ENCODE measurements at regions not wholly inside any gene's neighbourhood (a gene's known extent, or its start where the extent isn't known, plus 50 kb on each side); places are given as distances from the start of the nearest gene placed in this dataset.
"Not testable (repeated sequence)": the region's sequence is repeated elsewhere in the genome, so short reads cannot be mapped to it uniquely, and the experiment has no call there.

- no peak overlapping the region for H3K4me3 ChIP-seq
- H3K27ac ChIP-seq = no peak overlapping the region
These were observed 236.9 kb downstream of the SHOX start for GRCh38 chrX:867502-867901.

GRCh38 chrX:866441-866990 is 235.9 kb downstream of the SHOX start:
- Histone ChIP-seq H3K4me3 (no peak overlapping the region), H3K27ac (no peak overlapping the region)

- H3K4me3 ChIP-seq = no peak overlapping the region
- no peak overlapping the region for H3K27ac ChIP-seq
These were observed 234.8 kb downstream of the SHOX start for GRCh38 chrX:865422-865821.

GRCh38 chrX:861921-862320 is 231.3 kb downstream of the SHOX start:
- Histone ChIP-seq H3K27ac (no peak overlapping the region), H3K4me3 (no peak overlapping the region)

- no peak overlapping the region for H3K27ac ChIP-seq
- no peak overlapping the region for H3K4me3 ChIP-seq
These were observed 230.8 kb downstream of the SHOX start for GRCh38 chrX:861340-861890.

- no peak overlapping the region for H3K4me3 ChIP-seq
- no peak overlapping the region for H3K27ac ChIP-seq
These were observed 228.7 kb downstream of the SHOX start for GRCh38 chrX:859329-859728.

- Histone ChIP-seq H3K4me3 (no peak overlapping the region), H3K27ac (no peak overlapping the region)
These were observed 228.0 kb downstream of the SHOX start for GRCh38 chrX:858542-859078.

GRCh38 chrX:857376-857775 is 226.8 kb downstream of the SHOX start:
- Histone ChIP-seq H3K4me3 (no peak overlapping the region), H3K27ac (no peak overlapping the region)

GRCh38 chrX:856566-857290 is 226.1 kb downstream of the SHOX start:
- H3K27ac ChIP-seq = no peak overlapping the region
- no peak overlapping the region for H3K4me3 ChIP-seq

- H3K4me3 ChIP-seq = no peak overlapping the region
These were observed 222.7 kb downstream of the SHOX start for GRCh38 chrX:853304-853703.

GRCh38 chrX:850471-850916 is 219.9 kb downstream of the SHOX start:
- Histone ChIP-seq H3K4me3 (no peak overlapping the region), H3K27ac (no peak overlapping the region)

More at GRCh38 chrX:853304-853703, 222.7 kb downstream of the SHOX start:
- H3K27ac ChIP-seq = no peak overlapping the region

GRCh38 chrX:848386-848785 is 217.8 kb downstream of the SHOX start:
- H3K4me3 ChIP-seq = no peak overlapping the region
- H3K27ac ChIP-seq = no peak overlapping the region

GRCh38 chrX:843306-843705 is 212.7 kb downstream of the SHOX start:
- Histone ChIP-seq H3K4me3 (no peak overlapping the region), H3K27ac (no peak overlapping the region)

GRCh38 chrX:840556-840955 is 210.0 kb downstream of the SHOX start:
- no peak overlapping the region for H3K4me3 ChIP-seq
- no peak overlapping the region for H3K27ac ChIP-seq

GRCh38 chrX:838666-839065 is 208.1 kb downstream of the SHOX start:
- not testable (repeated sequence) for H3K4me3 ChIP-seq, H3K27ac ChIP-seq

- H3K4me3 ChIP-seq, H3K27ac ChIP-seq: not testable (repeated sequence)
These were observed 205.3 kb downstream of the SHOX start for GRCh38 chrX:835857-836256.

- Histone ChIP-seq H3K4me3 (no peak overlapping the region), H3K27ac (no peak overlapping the region)
These were observed 199.9 kb downstream of the SHOX start for GRCh38 chrX:830532-830931.

GRCh38 chrX:829145-829544 is 198.6 kb downstream of the SHOX start:
- H3K27ac ChIP-seq = no peak overlapping the region
- H3K4me3 ChIP-seq = no peak overlapping the region

GRCh38 chrX:828411-828959 is 197.9 kb downstream of the SHOX start:
- no peak overlapping the region for H3K4me3 ChIP-seq
- H3K27ac ChIP-seq = no peak overlapping the region

GRCh38 chrX:826448-826847 is 195.9 kb downstream of the SHOX start:
- no peak overlapping the region for H3K4me3 ChIP-seq
- H3K27ac ChIP-seq = peak overlapping the region in 2 of 21 experiments; percentile 19 to 66

- peak overlapping the region in 2 of 21 experiments; percentile 19 to 66 for H3K27ac ChIP-seq
- H3K4me3 ChIP-seq = no peak overlapping the region
These were observed 195.4 kb downstream of the SHOX start for GRCh38 chrX:825991-826390.
